Endothelial cell of umbilical vein (primary cell): ENCODE measurements at regions not wholly inside any gene's neighbourhood (a gene's known extent, or its start where the extent isn't known, plus 50 kb on each side); places are given as distances from the start of the nearest gene placed in this dataset.

Experiments
- BruUV-seq: library from RNA; stranded (reverse); fragments of 400-500 nt; replicated peaks from 2 replicates; lab custom pipeline; 2021; lab: Mats Ljungman, UMichigan
- CTCF ChIA-PET: fragments of 300-600, 350-600 bp; sonication (Branson Sonifier 250); formaldehyde crosslinking; loops from one replicate; lab custom pipeline; 2021; ENCODE audit warnings: antibody characterized with exemption, inconsistent platforms; lab: Charles Lee
- POLR2A ChIA-PET: fragments of 300-600, 350-600 bp; sonication (Branson Sonifier 250); formaldehyde crosslinking; loops from one replicate; lab custom pipeline; 2021; ENCODE audit warnings: antibody characterized with exemption, inconsistent platforms; lab: Charles Lee
- DNase-seq: peaks from one replicate; pipeline ENCODE4 v3.0.0-alpha.2; 2011; ENCODE audit warnings: low read depth, low spot score
- FAIRE-seq: peaks from 2 replicates; lab custom pipeline; 2011; peaks lifted over from hg19 to GRCh38; lab: Jason Lieb, UNC
- H2AFZ ChIP-seq: 2 replicates; pipeline ENCODE4 v1.6.0; 2012; ENCODE audit warnings: low read depth, low read length, control low read depth, inconsistent platforms
- H3K27ac ChIP-seq: 2 replicates; pipeline ENCODE4 v1.5.1; 2011; ENCODE audit warnings: low read depth, mild to moderate bottlenecking, control low read depth, low read length, moderate library complexity; ENCODE audit not compliant: insufficient read depth
- H3K27me3 ChIP-seq, 2 experiments: 2 replicates each; pipeline versions ENCODE4 v1.6.0 to v1.6.1; 2011; ENCODE audit warnings: low read length in 2 of 2, mixed read lengths in 1 of 2; ENCODE audit not compliant: control insufficient read depth in 2 of 2, insufficient read depth in 2 of 2
- H3K36me3 ChIP-seq, 2 experiments: 2 replicates in 1 of 2; 3 replicates in 1 of 2; pipeline ENCODE4 v1.5.1; 2011; ENCODE audit warnings: low read length in 2 of 2, mild to moderate bottlenecking in 1 of 2, moderate library complexity in 1 of 2; ENCODE audit not compliant: control insufficient read depth in 2 of 2, insufficient read depth in 2 of 2; ENCODE audit errors: extremely low read depth in 1 of 2
- H3K4me1 ChIP-seq: 3 replicates; pipeline ENCODE4 v1.5.1; 2011; ENCODE audit warnings: mild to moderate bottlenecking, low read length; ENCODE audit not compliant: control insufficient read depth, insufficient read depth; ENCODE audit errors: extremely low read depth
- H3K4me2 ChIP-seq: 2 replicates; pipeline ENCODE4 v1.6.1; 2011; ENCODE audit warnings: low read length, control low read depth, mixed read lengths; ENCODE audit not compliant: insufficient read depth
- H3K4me3 ChIP-seq, 3 experiments: fragments of 200-600 bp in 1 of 3; sonication (generic), shearing (Covaris generic) in 1 of 3; replicated peaks in 1 of 3; 2 replicates each; pipeline ENCODE4 v1.5.1; 2011 to 2016; ENCODE audit warnings: control low read depth in 3 of 3, low read length in 3 of 3, mild to moderate bottlenecking in 2 of 3, inconsistent platforms in 1 of 3, low read depth in 1 of 3, moderate library complexity in 1 of 3; ENCODE audit not compliant: insufficient read depth in 1 of 3
- H3K79me2 ChIP-seq: 2 replicates; pipeline ENCODE4 v1.6.0; 2012; ENCODE audit warnings: low read length, inconsistent platforms; ENCODE audit not compliant: control insufficient read depth, insufficient read depth
- H3K9ac ChIP-seq: replicated peaks from 2 replicates; pipeline ENCODE3; 2011; ENCODE audit warnings: low read length, control low read depth; ENCODE audit not compliant: insufficient read depth; ENCODE audit errors: extremely low read depth
- H3K9me1 ChIP-seq: replicated peaks from 3 replicates; pipeline ENCODE4 v1.6.0; 2011; ENCODE audit warnings: mild to moderate bottlenecking, low read length; ENCODE audit not compliant: control insufficient read depth, insufficient read depth; ENCODE audit errors: extremely low read depth
- H3K9me3 ChIP-seq: replicated peaks from 2 replicates; pipeline ENCODE4 v1.5.1; 2012; ENCODE audit warnings: low read length, inconsistent platforms; ENCODE audit not compliant: control insufficient read depth, insufficient read depth
- H4K20me1 ChIP-seq: replicated peaks from 2 replicates; pipeline ENCODE3; 2011; ENCODE audit warnings: mild to moderate bottlenecking, low read length; ENCODE audit not compliant: control insufficient read depth, insufficient read depth; ENCODE audit errors: extremely low read depth
- EZH2 ChIP-seq: IDR thresholded peaks from 2 replicates; pipeline ENCODE4 v1.6.1; 2012; ENCODE audit warnings: borderline replicate concordance, low read depth, mild to moderate bottlenecking, moderate library complexity, low read length, inconsistent platforms; ENCODE audit not compliant: severe bottlenecking
- FOS ChIP-seq: IDR thresholded peaks from 2 replicates; pipeline ENCODE4 v1.6.1; 2011; ENCODE audit warnings: mild to moderate bottlenecking, low read length, moderate library complexity, borderline replicate concordance; ENCODE audit not compliant: insufficient read depth
- GATA2 ChIP-seq: IDR thresholded peaks from 2 replicates; pipeline ENCODE4 v1.7.0; 2011; ENCODE audit warnings: low read depth, mild to moderate bottlenecking, moderate library complexity, mixed read lengths, low read length; ENCODE audit not compliant: insufficient read length, insufficient read depth
- JUN ChIP-seq: IDR thresholded peaks from 2 replicates; pipeline ENCODE4 v1.6.1; 2011; ENCODE audit warnings: borderline replicate concordance, low read depth; ENCODE audit not compliant: insufficient read length, insufficient read depth
- MYC ChIP-seq: IDR thresholded peaks from one replicate; pipeline ENCODE4 v1.6.1; 2011; ENCODE audit warnings: mild to moderate bottlenecking, low read depth, low read length
- POLR2A ChIP-seq: IDR thresholded peaks from 2 replicates; pipeline ENCODE4 v1.6.1; 2012; ENCODE audit warnings: low read depth, mild to moderate bottlenecking, control low read depth, low read length
- POLR2AphosphoS5 ChIP-seq: IDR thresholded peaks from 2 replicates; pipeline ENCODE4 v1.6.1; 2012; ENCODE audit warnings: low read depth, mild to moderate bottlenecking, control low read depth, low read length, moderate library complexity; ENCODE audit not compliant: insufficient read depth
- dilution Hi-C: fragments of 300-500 bp; cut with MboI; formaldehyde crosslinking; loops from one replicate; pipeline ENCODE4 v1.15.0; 2019; ENCODE audit warnings: low sequenced_read_pairs; ENCODE audit not compliant: extremely low pct_ligation_motif_present
- intact Hi-C: fragments of 100-400 bp; cut with micrococcal nuclease; formaldehyde crosslinking; loops from one replicate; pipeline ENCODE4 v1.10.0; 2022
- TF ChIP-seq, protein P1 (sequence below), 2 donors: IDR thresholded peaks; 1 replicate in 1 of 2; 2 replicates in 1 of 2; pipeline ENCODE4 v1.5.1; 2011; ENCODE audit warnings: low read length in 2 of 2, mild to moderate bottlenecking in 2 of 2, moderate library complexity in 2 of 2, control low read depth in 1 of 2, inconsistent platforms in 1 of 2, low read depth in 1 of 2; ENCODE audit not compliant: insufficient read depth in 1 of 2; ENCODE audit errors: extremely low read depth in 1 of 2
- TF ChIP-seq, protein P2 (sequence below): IDR thresholded peaks from 2 replicates; pipeline ENCODE4 v1.6.1; 2011; ENCODE audit not compliant: insufficient read depth, insufficient read length

DNA sequence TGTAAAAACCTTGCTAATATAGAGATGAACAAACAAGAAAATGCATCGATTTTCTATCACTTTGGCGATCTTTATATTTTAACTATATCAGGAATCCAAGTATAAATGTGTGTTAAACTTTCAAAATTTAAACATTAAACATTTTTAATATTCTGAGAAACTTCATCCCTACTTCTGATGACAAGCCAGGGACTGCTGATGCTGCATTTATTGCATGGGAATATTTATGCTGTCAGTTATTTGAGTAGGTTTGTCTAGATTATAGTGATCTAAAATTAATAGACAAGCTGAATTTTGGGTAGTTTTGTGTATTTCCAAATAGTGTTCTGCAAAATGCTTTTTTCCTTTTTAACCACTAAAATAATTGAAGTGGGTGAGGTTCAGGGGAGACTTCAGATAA, 175.3 kb downstream of the LEPR start:
- no peaks in the 10 kb centered on the region for H3K4me1 ChIP-seq
- CTCF ChIA-PET: no interaction called here
- no peaks in the 10 kb centered on the region for H3K9me1 ChIP-seq
- dilution Hi-C loops (no loop called here), intact Hi-C loops (no loop called here)
- no peaks in the 10 kb centered on the region for H4K20me1 ChIP-seq
- H3K9ac ChIP-seq: no peak overlapping the region
- no TSS peak for BruUV-seq
- H3K79me2 ChIP-seq: no peaks in the 10 kb centered on the region
- DNase-seq (no peak), FAIRE-seq (no peak)
- no peak overlapping the region for H3K27ac ChIP-seq
- no peak overlapping the region for H3K4me3 ChIP-seq
- H3K36me3 ChIP-seq: no peaks in the 10 kb centered on the region
- H3K4me2 ChIP-seq: no peak overlapping the region
- H3K9me3 ChIP-seq: no peaks in the 10 kb centered on the region
- no peak overlapping the region for H2AFZ ChIP-seq
- TF ChIP-seq POLR2AphosphoS5: no peak
- TF ChIP-seq, protein P1, sequence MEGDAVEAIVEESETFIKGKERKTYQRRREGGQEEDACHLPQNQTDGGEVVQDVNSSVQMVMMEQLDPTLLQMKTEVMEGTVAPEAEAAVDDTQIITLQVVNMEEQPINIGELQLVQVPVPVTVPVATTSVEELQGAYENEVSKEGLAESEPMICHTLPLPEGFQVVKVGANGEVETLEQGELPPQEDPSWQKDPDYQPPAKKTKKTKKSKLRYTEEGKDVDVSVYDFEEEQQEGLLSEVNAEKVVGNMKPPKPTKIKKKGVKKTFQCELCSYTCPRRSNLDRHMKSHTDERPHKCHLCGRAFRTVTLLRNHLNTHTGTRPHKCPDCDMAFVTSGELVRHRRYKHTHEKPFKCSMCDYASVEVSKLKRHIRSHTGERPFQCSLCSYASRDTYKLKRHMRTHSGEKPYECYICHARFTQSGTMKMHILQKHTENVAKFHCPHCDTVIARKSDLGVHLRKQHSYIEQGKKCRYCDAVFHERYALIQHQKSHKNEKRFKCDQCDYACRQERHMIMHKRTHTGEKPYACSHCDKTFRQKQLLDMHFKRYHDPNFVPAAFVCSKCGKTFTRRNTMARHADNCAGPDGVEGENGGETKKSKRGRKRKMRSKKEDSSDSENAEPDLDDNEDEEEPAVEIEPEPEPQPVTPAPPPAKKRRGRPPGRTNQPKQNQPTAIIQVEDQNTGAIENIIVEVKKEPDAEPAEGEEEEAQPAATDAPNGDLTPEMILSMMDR (IDR thresholded peaks at IDR 0.05; ENCODE audit: extremely low read depth in 1 of 2, insufficient read depth in 1 of 2, low read depth in 1 of 2, low read length in 2 of 2): no peak
- no peak for TF ChIP-seq GATA2
- no peak for TF ChIP-seq FOS
- TF ChIP-seq EZH2: no peak
- TF ChIP-seq POLR2A: no peak
- TF ChIP-seq MYC: no peak
- no peak for TF ChIP-seq JUN
- TF ChIP-seq, protein P2, sequence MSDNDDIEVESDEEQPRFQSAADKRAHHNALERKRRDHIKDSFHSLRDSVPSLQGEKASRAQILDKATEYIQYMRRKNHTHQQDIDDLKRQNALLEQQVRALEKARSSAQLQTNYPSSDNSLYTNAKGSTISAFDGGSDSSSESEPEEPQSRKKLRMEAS: no peak
- no peaks in the 10 kb centered on the region for H3K27me3 ChIP-seq
- POLR2A ChIA-PET: no interaction called here
